OCI-LY7 (cell line): ENCODE measurements at regions not wholly inside any gene's neighbourhood (a gene's known extent, or its start where the extent isn't known, plus 50 kb on each side); places are given as distances from the start of the nearest gene placed in this dataset.

Experiments
- EZH2phosphoT487 ChIP-seq: fragments of 200-600 bp; sonication (generic); IDR thresholded peaks from 2 replicates; pipeline ENCODE4 v1.6.1; 2018; ENCODE audit warnings: low read depth, borderline replicate concordance, mild to moderate bottlenecking, mixed run types, antibody characterized with exemption, low read length, moderate library complexity, mixed read lengths
- TF ChIP-seq, protein P1 (sequence below): fragments of 200-600 bp; sonication (generic); conservative IDR thresholded peaks from 2 replicates; pipeline ENCODE4 v1.5.1; 2014; ENCODE audit warnings: mild to moderate bottlenecking, antibody characterized with exemption, low read length, moderate library complexity, mixed read lengths

GRCh38 chr18:26706911-26707351, 158.6 kb downstream of the AQP4 start:
- TF ChIP-seq, protein P1, sequence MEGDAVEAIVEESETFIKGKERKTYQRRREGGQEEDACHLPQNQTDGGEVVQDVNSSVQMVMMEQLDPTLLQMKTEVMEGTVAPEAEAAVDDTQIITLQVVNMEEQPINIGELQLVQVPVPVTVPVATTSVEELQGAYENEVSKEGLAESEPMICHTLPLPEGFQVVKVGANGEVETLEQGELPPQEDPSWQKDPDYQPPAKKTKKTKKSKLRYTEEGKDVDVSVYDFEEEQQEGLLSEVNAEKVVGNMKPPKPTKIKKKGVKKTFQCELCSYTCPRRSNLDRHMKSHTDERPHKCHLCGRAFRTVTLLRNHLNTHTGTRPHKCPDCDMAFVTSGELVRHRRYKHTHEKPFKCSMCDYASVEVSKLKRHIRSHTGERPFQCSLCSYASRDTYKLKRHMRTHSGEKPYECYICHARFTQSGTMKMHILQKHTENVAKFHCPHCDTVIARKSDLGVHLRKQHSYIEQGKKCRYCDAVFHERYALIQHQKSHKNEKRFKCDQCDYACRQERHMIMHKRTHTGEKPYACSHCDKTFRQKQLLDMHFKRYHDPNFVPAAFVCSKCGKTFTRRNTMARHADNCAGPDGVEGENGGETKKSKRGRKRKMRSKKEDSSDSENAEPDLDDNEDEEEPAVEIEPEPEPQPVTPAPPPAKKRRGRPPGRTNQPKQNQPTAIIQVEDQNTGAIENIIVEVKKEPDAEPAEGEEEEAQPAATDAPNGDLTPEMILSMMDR, result no peak
- TF ChIP-seq EZH2phosphoT487, result no peak
